Cardiac fibroblast (primary cell): ENCODE measurements at regions not wholly inside any gene's neighbourhood (a gene's known extent, or its start where the extent isn't known, plus 50 kb on each side); places are given as distances from the start of the nearest gene placed in this dataset.

Experiments
- DNase-seq, 2 donors: peaks; one replicate each; pipeline versions ENCODE4 v3.0.0 to v3.0.0-alpha.2; 2010; ENCODE audit warnings: low read depth in 2 of 2
- H3K4me3 ChIP-seq, 2 donors: replicated peaks in 1 of 2; 1 replicate in 1 of 2; 2 replicates in 1 of 2; pipeline ENCODE4 v1.5.1; 2011; ENCODE audit warnings: low read depth in 2 of 2, low read length in 2 of 2, mild to moderate bottlenecking in 2 of 2, moderate library complexity in 1 of 2
- CTCF ChIP-seq: IDR thresholded peaks from one replicate; pipeline ENCODE4 v1.5.1; 2011; ENCODE audit warnings: low read depth, mild to moderate bottlenecking, low read length, inconsistent platforms

DNA sequence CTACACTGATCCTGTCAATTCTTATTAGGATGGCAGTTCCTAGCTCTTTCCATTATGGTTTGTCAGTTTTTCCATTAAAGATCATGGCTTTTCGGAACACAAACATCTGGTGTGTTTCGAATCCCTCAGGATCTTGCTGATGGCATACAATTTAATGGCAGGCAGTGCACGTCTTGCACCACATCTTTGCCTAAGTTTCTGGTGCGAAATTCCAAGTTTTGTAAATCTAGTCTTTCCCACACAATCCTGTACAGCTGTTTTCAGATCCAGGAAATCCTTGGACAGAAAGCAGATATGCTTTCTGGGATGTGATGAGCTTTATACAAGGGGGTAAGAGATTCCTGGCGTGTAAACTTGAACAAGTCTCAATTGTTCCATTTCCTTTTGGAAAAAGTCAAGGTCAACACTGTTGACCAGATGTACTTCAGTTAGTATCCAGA lies 224.3 kb upstream of the PHYHIPL start:
- TF ChIP-seq CTCF, result no peak
- H3K4me3 ChIP-seq, result no peak overlapping the region
- DNase-seq, result peak; percentile 8 to 56

GRCh38 chr10:58952747-58953466 lies 223.5 kb upstream of the PHYHIPL start:
- no peak overlapping the region for H3K4me3 ChIP-seq
- DNase-seq, result peak; percentile 67 to 73
- TF ChIP-seq CTCF, result peak; percentile 80

DNA sequence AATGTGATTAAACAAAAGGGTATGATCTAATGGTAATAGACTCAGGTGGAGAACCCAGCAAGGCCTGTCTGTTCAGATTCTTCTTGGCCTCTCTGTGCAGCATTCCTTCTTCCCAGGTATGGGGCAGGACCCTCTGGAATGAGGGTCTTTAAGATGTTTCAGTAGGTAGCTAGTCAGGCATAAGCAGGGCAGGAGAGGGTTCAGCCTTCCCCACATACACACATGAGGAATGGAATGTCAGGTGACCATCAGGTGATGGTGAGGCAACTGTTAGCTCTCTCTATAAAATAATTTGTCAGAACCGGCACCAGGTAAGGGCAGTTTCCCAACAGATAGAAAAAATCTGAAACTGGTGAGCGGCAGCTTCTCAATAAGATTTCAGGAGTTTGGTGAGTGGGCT lies 222.3 kb upstream of the PHYHIPL start:
- H3K4me3 ChIP-seq, result no peak overlapping the region
- no peak for TF ChIP-seq CTCF
- no peak for DNase-seq

GRCh38 chr10:58955615-58956014 lies 220.8 kb upstream of the PHYHIPL start:
- no peak for DNase-seq
- TF ChIP-seq CTCF, result no peak
- H3K4me3 ChIP-seq, result no peak overlapping the region

DNA sequence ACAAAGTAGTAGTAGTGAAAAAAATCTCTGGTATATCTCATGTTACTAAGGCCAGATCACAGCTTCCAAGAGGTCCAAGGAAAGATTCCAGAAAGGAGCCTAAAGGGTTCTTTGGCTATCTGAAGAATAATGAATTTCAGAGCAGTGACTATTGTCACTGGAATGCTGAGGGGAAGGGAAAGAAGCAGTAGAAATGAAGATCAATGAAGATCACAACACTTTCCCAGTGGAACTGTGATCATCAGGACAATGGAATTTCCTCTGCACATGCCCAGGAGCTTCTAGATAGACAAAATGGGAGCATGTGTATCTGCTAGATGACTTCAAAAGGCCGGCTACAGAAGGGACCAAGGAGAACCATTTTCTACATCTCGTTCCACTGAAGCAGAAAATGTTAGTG lies 219.5 kb upstream of the PHYHIPL start:
- DNase-seq, result no peak
- H3K4me3 ChIP-seq, result no peak overlapping the region
- TF ChIP-seq CTCF, result no peak

- no peak for TF ChIP-seq CTCF
- DNase-seq, result no peak
- H3K4me3 ChIP-seq, result no peak overlapping the region
These were observed 218.9 kb upstream of the PHYHIPL start for GRCh38 chr10:58957517-58957916.

GRCh38 chr10:58963101-58963534 lies 213.3 kb upstream of the PHYHIPL start:
- peak; percentile 33 for TF ChIP-seq CTCF
- DNase-seq, result no peak

More at GRCh38 chr10:58963101-58963534, 213.3 kb upstream of the PHYHIPL start:
- no peak overlapping the region for H3K4me3 ChIP-seq
